NCI-H226 (cell line): ENCODE measurements at regions not wholly inside any gene's neighbourhood (a gene's known extent, or its start where the extent isn't known, plus 50 kb on each side); places are given as distances from the start of the nearest gene placed in this dataset.
"Not testable (repeated sequence)": the region's sequence is repeated elsewhere in the genome, so short reads cannot be mapped to it uniquely, and the experiment has no call there.

ENCODE experiments used
- DNase-seq: peaks from one replicate; pipeline ENCODE4 v3.0.0-alpha.2; 2015

DNA sequence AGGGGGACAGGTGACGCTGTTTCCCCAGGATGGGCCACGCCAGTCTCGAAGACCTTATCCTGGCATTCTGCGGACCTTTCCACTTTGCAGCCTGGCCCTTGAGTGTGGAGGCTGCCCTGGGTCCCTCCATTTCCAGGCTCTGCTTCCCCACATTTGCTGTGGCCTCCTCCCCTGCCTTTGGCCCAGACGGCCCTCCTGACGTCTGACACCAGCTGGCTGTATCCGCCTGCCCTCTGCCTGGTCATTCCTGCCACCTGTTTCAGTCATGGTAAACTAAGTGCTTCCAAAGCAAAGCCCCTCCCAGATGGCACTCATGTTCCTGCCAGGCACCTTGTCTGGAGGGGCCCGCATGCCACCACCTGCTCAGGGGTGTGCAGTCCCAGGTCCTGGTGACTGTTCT is 95.1 kb downstream of the ASB1 start:
- DNase-seq, result no peak

GRCh38 chr2:238523158-238524110 is 96.7 kb downstream of the ASB1 start:
- no peak for DNase-seq

GRCh38 chr2:238524426-238524983 is 97.8 kb downstream of the ASB1 start:
- no peak for DNase-seq

GRCh38 chr2:238525990-238526389 is 99.3 kb downstream of the ASB1 start:
- no peak for DNase-seq

DNA sequence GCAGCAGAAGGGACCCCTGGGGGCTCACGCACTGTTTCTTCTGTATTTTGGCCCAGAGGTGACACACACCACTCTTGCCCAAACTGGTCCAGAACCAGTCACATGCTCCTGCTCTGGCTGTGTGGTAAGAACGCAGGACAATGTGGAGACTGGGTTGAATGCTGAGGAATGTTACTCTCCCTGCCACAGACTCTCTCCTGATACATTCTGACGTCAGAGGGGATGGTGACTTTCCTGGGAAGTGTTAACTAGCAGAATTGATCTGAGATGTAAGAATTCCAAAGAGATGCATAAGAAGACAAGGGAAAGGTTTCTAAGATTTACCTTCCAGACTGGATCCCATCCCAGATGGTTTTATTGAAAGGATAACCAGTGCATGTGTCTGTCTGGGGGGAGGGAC is 100.8 kb downstream of the ASB1 start:
- no peak for DNase-seq

GRCh38 chr2:238528953-238529781 is 102.4 kb downstream of the ASB1 start:
- DNase-seq, result no peak

GRCh38 chr2:238531017-238531645 is 104.4 kb downstream of the ASB1 start:
- not testable (repeated sequence) for DNase-seq

GRCh38 chr2:238543732-238544131 is 117.0 kb downstream of the ASB1 start:
- DNase-seq, result not testable (repeated sequence)

GRCh38 chr2:238548902-238549462 is 122.3 kb downstream of the ASB1 start:
- DNase-seq, result no peak

DNA sequence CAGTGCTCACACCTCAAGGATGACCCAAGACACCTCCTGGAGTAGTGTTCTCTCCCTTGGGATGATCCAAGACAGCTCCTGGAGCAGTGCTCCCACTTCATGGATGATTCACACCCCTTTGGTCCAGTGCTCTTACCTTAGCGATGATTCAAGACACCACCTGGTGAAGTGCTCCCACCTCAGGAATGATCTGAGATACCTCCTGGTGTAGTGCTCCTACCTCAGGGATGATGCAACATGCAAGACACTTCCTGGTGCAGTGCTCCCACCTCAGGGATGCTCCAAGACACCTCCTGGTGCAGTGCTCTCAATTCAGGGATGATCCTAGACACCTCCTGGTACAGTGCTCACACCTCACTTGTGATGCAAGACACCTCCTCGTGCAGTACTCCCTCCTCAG is 123.1 kb downstream of the ASB1 start:
- DNase-seq, result no peak

- DNase-seq, result no peak
Measured at GRCh38 chr2:238551091-238551490, 124.4 kb downstream of the ASB1 start.

DNA sequence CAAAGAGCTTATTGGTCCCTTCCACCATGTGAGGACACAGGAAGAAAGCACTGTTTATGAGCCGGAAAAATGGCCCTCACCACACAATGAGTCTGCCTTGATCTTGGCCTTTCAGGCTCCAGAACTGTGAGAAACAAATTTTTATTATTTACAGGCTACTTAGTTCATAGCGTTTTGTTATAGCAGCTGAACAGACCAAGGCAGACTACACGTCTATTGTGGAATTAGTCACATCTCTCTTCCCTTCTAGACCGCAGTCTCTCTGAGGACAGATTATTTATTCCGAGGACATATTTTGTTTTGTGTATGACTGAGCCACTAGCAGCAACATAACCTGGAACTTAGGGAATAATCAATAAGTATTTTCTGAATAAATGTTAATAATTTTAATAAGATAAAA is 125.5 kb downstream of the ASB1 start:
- no peak for DNase-seq

GRCh38 chr2:238553159-238553558 is 126.4 kb downstream of the ASB1 start:
- DNase-seq, result no peak

DNA sequence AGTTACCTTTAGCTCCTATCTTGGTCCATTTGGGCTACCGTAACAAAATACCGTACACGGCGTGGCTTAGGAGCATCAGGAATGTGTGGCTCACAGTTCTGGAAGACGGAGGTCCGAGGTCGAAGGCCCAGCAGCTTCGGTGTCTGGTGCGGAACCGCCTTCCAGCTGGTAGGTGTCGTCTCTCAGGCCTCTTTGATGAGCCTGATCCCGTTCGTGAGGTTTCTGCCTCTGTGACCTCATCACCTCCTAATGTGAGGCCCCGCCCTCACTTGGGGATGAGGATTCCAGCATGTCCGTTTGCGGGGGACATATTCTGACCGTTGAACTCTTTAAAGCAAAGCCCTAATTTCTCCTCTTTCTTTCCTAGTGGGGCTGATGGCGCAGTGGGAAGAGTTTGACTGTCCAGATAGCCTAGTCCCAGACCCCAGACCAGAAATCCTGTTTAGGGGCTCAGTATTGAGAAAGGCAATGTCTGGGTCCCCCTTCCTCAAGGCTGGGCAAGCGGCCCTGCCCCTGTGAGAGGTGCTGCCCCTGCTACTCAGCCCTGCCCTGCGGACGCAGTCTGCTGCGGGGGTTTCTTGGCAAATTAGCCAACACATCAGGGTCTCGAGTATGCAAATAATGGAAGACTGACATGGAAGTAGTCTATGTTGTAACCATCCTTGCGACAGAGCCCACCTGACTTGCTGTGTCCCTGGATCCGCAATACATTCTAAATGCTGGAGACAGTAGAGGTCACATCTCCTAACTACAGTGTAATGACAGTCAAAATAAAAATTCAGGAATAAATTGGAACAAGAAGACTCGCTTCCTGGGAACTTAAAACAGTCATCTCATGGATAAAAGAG is 128.0 kb downstream of the ASB1 start:
- no peak for DNase-seq

DNA sequence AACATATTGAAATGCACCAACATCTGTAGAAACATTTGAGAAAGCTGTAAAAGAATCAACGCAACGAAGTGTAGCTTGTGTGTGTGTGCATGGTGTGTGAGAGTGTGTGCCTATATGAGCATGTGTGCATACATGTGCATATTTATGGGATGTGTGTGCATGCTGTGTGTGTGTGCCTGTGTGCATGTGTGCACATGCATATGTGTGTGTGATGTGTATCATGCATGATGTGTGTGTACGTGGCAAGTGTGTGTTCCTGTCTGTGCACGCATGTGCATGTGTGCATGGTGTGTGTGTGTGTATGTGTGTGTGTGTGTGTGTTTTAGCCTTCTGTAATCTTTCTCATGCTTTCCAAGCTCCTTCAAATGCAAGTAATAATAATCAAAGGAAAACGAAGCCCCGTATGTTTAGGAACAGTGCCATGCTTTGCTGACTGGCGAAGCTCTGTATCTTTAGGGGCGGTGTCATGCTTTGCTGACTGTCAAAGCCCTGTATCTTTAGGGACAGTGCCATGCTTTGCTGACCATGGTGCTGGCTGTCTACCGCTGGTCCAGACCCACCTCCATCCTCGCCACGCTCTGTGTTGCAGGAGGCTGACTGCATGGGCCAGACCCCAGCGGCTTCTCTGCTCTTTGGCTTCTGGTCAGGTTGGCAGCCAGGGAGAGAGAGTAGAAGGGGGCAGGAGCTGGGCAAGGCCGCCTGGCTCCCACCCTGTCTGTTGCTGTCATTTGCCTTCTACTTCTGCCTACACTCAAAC is 129.2 kb downstream of the ASB1 start:
- no peak for DNase-seq

DNA sequence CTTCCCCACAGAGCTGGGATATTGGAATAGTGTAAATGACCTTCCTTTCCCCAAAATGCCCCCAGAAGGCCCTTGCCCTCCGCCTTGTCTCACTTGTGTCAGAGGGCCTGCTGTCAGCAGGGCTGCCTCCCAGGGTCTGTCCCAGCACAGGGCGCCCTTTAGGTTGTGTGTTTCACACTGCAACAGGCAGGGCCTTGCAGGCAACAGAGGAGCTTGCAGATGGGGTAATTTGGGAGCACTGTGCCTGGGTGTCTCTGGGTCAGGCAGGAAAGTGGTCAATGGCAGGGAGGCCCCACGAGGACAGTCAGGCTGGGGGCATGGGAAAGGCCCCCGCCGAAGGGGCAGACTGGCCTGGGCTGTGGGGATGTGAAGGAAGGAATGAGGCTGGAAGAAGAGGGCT is 130.7 kb downstream of the ASB1 start:
- no peak for DNase-seq

GRCh38 chr2:238557936-238558335 is 131.2 kb downstream of the ASB1 start:
- no peak for DNase-seq

DNA sequence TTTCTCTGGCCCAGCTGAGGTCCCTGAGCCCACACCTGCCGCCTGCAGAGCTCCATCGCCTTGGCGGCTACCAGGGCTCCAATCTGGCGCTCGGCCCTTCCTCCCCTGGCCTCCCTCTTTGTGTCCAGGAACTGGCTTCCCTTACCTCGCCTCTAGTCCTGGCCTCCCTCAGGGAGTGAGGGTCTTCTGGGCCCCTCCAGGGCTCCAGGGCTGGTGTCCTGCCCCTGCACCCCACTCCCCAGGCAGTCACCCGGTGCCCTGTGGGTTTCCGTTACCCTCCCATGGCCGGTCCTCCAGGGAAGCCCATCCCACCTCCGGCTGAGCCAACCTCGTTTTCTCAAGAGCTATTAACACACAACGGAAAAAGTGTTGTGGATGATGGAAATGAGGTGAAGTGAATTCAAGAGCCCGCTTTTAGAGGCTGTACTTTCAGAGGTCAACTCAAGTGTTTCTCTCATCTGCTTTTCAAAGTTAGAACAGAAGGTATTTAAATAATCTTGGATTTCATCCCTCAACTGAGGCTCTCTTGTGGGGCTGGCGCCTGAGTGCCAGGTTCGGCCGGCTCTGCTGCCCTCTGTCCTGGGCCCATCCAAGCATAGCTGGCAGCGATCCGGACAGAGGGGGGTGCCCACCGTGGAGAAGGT is 131.9 kb downstream of the ASB1 start:
- DNase-seq, result no peak

DNA sequence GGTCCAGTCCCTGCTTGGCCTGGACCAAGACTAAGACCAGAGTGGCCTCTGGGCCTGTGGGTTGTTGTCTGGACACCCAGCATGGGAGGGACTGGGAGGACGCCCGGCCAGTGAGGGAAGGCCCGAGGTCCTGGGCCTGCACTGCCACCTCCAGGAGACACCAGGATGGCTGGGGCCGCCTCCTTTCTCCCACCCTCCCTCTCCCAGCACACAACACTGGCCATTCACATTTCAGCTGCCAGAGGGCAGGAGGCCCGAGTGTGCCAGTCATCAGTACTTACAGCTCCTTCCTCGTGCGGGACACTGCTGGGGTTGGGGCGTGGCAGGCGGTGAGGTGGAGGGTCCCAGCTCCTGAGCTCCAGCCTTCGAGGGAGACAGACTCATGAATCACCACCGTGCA is 133.5 kb downstream of the ASB1 start:
- no peak for DNase-seq

- DNase-seq, result no peak
Measured at GRCh38 chr2:238561230-238561629, 134.5 kb downstream of the ASB1 start.
